NCI-H146 treated with DMSO at 0.1 percent for 48 hours (cell line): ENCODE measurements at regions not wholly inside any gene's neighbourhood (a gene's known extent, or its start where the extent isn't known, plus 50 kb on each side); places are given as distances from the start of the nearest gene placed in this dataset.
"Not testable (repeated sequence)": the region's sequence is repeated elsewhere in the genome, so short reads cannot be mapped to it uniquely, and the experiment has no call there.

Experiments used
- DNase-seq: peaks from one replicate; lab custom pipeline; 2025; ENCODE audit not compliant: unreplicated experiment; lab: John Stamatoyannopoulos, UW

GRCh38 chr2:111522231-111522768 lies 361.7 kb downstream of the ANAPC1 start:
- DNase-seq = no peak

DNA sequence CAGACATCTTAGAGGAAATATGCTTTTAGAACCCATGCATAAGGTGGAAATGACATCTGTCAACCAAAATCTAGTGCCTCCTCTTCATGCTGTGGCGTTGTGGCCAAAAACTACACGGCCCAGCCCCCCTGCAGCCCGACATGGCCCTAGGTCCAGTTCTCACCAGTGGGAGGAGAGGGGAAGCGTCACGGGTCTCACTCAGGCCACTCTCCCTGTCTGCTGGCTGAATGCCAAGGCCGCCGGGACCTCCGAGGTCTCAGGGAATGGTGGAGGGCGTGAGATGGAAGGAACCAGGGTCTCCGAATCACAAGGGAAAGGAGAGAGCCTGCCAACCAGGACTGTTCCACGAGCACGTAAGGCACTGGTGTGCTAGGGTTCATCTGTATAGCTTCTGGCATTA lies 361.0 kb downstream of the ANAPC1 start:
- no peak for DNase-seq

- DNase-seq = not testable (repeated sequence)
Observed at GRCh38 chr2:111525026-111525425, 359.0 kb downstream of the ANAPC1 start.

DNA sequence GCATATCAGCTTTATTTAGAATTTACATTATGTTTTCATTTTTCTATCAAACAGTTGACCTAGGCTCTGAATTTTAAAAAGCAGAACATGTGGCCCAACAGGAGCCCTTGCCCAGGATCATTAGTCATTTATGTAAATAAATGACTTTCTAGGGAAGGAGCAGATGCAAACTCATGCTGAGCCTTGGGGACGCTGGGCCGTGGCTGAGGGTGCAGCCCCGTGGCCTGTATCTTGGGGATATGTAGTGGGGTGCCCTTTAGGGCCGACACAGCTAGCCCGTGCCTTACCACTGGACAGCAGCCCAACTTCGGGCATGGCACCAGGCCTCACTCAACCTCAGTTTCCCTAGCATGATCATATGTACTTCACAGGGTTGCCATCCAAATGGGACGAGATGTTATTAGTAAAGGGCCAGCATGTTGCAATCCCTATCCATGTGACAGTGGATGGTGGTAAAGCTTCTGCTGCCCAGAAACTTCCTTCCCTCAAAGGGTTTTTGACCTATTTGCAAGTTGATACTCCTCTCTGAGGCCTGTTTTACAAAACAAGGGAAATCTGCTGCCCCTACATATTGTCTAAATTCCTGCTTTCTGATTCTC lies 357.9 kb downstream of the ANAPC1 start:
- DNase-seq = not testable (repeated sequence)

GRCh38 chr2:111527707-111528400 lies 356.1 kb downstream of the ANAPC1 start:
- DNase-seq = not testable (repeated sequence)

GRCh38 chr2:111529022-111529421 lies 355.0 kb downstream of the ANAPC1 start:
- DNase-seq = not testable (repeated sequence)

DNA sequence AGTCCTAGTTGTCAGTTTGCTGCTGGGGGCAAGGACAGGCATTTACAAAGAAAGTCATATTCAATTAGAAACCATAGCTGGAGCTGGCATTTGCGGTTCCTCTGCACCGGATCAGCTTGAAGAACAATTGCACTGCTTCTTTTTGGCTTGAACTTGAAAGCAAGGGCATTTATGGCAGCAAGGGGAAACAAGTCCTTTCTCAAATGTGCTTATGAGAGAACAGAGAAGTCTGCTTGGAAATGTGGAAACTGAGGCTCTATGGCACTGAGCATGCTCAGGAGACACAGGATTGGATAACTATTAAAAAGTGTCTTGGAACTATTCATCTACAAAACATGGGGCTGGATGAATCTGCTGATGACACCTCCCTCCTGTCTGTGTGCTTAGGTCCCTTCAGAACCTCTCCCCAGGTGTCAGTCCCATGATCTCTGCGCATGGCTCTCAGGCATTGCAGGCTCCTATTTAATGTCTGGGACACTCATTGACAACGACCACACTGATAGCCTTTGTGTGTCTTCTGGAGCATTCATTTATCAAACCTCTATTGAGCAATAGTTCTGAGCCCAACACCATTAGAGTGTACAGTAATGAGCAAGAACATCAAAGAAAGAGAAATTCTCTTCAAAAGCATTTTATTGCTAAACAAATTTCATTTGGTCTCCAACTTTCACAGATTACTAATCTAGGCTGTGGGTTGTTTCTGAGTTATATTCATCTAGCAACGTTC lies 353.6 kb downstream of the ANAPC1 start:
- not testable (repeated sequence) for DNase-seq

DNA sequence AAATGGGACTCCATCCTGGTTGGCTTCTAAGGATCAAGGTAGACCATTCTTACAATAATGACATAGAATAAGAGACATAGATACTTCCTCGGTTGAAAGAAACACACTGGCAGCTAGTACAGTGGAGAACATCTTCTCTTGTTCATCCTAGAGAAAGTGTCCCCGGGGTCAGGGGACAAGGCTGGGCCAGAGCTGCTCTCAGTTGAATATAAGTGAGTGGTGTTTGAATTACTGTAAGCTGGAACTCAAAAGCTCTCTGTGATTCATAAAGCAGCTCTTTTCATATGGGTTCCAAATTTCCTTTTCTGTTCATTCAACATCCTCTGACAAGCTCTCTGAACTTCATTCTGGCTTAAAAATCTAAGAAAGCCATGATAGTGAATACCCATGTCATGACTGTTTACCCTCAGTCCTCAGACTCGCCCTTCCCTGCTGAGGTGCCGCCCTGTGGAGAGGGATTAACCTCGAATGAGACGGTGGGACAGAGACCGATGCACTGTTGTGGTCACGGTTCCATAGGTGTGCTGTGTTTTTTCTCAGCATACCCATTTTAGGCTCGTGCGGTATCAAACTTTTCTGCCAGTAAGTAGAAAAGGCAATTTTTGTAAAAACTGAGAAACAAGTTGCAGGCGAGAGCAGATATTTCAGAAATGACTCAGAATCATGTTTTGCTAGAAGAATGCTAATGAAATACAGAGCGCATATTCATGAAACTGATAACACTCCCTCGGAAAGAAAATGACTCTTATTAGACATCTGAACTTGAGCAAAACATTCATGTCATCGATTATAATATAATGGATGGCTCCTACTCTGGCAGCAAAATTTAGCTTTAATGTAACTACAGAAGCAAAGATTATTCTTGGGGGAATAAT lies 351.1 kb downstream of the ANAPC1 start:
- not testable (repeated sequence) for DNase-seq

- DNase-seq = not testable (repeated sequence)
Observed at GRCh38 chr2:111533557-111534247, 350.3 kb downstream of the ANAPC1 start.

DNA sequence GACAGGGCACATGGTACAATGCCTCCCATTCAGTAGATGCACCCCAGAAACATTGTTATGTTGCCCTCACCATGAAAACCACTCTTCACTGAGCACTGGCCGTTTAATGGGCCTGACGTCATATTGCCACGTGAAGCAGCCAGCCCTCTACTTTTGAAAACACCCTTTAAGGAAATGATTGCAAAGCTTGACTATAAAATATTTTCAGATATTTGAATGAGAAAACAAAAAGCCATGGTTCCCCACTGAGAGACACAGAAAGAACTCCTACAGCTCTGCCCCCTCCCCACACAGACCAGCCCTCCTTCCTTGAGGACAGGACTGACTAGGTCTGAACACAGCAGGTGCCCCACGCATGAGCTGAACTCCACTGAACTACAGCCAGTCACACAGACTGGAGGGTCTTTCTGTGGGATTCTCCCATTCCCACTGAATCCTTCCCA lies 349.1 kb downstream of the ANAPC1 start:
- DNase-seq = no peak

DNA sequence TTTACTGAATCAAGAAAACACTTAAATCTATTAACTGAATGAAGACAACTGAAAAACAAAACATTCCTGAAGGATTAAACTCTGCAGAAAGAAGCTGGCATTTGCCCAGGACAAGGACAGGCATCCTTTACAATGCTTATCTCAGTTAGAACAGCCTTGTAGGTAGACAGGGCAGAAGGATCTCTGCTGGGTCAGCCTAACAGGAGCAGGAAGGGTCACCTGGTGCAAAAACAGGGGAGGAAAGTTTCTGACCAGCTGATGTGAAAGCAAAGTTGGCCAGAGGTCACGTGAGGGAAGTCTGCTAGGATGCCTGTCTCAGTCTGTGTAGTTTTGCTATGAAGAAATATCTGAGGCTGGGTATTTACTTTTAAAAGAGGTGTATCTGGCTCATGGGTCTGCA lies 348.6 kb downstream of the ANAPC1 start:
- no peak for DNase-seq

DNA sequence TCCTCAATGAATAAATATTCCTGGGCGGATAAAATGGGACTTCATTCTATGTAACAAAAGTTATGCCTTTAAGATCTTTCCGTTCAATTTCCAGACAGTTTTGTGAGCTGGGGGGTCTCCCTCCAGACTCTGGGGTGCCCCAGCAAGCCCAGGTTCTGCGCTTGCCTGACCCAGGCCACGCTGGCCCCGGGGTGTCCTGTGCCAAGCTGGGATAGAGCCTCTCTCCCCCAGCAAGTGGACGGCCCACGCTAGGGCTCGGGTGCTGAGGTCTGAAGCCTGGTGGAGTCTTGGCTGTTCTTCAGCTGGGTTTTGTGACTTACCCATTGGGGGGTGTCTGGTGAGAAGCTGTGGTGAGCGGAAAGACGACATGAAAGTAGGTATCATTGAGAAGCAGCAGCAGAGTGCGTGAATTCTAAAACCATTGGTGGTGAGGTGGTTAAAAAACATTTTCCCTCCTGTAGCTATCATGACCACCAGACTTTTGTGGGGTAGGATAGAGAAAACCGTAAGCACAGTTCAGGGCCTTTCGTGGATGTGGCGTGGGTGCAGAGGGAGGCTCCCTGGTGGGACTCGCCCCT lies 346.8 kb downstream of the ANAPC1 start:
- no peak for DNase-seq

- DNase-seq = not testable (repeated sequence)
Observed at GRCh38 chr2:111539991-111540390, 344.0 kb downstream of the ANAPC1 start.

GRCh38 chr2:111542120-111542774 lies 341.7 kb downstream of the ANAPC1 start:
- DNase-seq = not testable (repeated sequence)

GRCh38 chr2:111544006-111544405 lies 340.0 kb downstream of the ANAPC1 start:
- DNase-seq = not testable (repeated sequence)

GRCh38 chr2:111545723-111546431 lies 338.1 kb downstream of the ANAPC1 start:
- DNase-seq = not testable (repeated sequence)

GRCh38 chr2:111546578-111546977 lies 337.4 kb downstream of the ANAPC1 start:
- not testable (repeated sequence) for DNase-seq

GRCh38 chr2:111549174-111549573 lies 334.8 kb downstream of the ANAPC1 start:
- not testable (repeated sequence) for DNase-seq

- DNase-seq = not testable (repeated sequence)
Observed at GRCh38 chr2:111551428-111551827, 332.6 kb downstream of the ANAPC1 start.
